Endothelial cell (in vitro differentiated cells): ENCODE measurements at regions not wholly inside any gene's neighbourhood (a gene's known extent, or its start where the extent isn't known, plus 50 kb on each side); places are given as distances from the start of the nearest gene placed in this dataset.

Experiments used
- DNase-seq: peaks from one replicate; pipeline ENCODE4 v3.0.0; 2021; ENCODE audit warnings: low spot score
- H3K27ac Mint-ChIP-seq: one replicate; pipeline ENCODE4 v1.8.0; 2021; ENCODE audit warnings: mixed read lengths, inconsistent platforms; ENCODE audit not compliant: unreplicated experiment
- H3K27me3 Mint-ChIP-seq: one replicate; pipeline ENCODE4 v1.8.0; 2021; ENCODE audit warnings: mild to moderate bottlenecking, moderate library complexity, mixed read lengths, inconsistent platforms; ENCODE audit not compliant: unreplicated experiment
- H3K36me3 Mint-ChIP-seq: one replicate; pipeline ENCODE4 v1.8.0; 2021; ENCODE audit warnings: mild to moderate bottlenecking, low read depth, mixed read lengths, inconsistent platforms; ENCODE audit not compliant: unreplicated experiment
- H3K4me1 Mint-ChIP-seq: one replicate; pipeline ENCODE4 v1.8.0; 2021; ENCODE audit warnings: mild to moderate bottlenecking, mixed read lengths, inconsistent platforms; ENCODE audit not compliant: unreplicated experiment
- H3K4me3 Mint-ChIP-seq: one replicate; pipeline ENCODE4 v1.8.0; 2021; ENCODE audit warnings: mild to moderate bottlenecking, mixed read lengths, inconsistent platforms; ENCODE audit not compliant: unreplicated experiment
- H3K9me3 Mint-ChIP-seq: one replicate; pipeline ENCODE4 v1.8.0; 2021; ENCODE audit warnings: mixed read lengths, inconsistent platforms; ENCODE audit not compliant: unreplicated experiment
- TF ChIP-seq, protein P1 (sequence below): fragments of 200-600 bp; sonication (generic); IDR thresholded peaks from one replicate; pipeline ENCODE4 v1.5.0; 2021; ENCODE audit warnings: antibody characterized with exemption; ENCODE audit not compliant: unreplicated experiment

DNA sequence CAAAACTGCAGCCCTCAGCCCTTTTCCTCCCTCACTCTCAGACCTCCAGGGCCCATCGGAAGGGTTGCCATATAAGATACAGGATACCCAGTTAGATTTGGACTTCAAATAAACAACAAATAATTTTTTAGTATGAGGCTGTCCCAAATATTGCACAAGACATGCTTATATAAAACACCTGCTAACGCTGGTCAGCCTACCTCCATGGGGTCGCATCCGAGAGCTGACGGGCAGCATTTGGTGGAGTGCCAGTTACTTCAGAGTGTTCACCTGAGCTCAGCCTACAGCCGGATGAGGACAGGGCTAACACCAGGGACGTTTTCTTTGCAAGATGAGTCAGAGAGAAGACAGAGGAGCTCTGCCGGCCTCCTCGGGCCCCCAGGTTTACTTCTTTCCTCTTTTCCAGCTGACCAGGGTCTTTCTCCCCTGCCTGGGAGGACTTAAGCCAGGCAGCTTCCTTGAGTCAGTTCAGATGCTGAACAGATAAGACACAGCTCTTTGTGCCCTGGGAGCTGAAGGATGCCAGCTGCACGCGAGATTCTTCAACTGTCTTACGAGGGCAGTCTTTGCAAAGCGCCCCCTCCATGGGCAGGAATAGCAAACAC lies 141.2 kb upstream of the KCNG1 start:
- Mint-ChIP-seq H3K4me1 (peaks cover 3% of the 10 kb centered on the region), H3K9me3 (no peaks in the 10 kb centered on the region), H3K36me3 (no peaks in the 10 kb centered on the region), H3K4me3 (no peak overlapping the region), H3K27ac (no peak overlapping the region), H3K27me3 (no peaks in the 10 kb centered on the region)
- TF ChIP-seq, protein P1, sequence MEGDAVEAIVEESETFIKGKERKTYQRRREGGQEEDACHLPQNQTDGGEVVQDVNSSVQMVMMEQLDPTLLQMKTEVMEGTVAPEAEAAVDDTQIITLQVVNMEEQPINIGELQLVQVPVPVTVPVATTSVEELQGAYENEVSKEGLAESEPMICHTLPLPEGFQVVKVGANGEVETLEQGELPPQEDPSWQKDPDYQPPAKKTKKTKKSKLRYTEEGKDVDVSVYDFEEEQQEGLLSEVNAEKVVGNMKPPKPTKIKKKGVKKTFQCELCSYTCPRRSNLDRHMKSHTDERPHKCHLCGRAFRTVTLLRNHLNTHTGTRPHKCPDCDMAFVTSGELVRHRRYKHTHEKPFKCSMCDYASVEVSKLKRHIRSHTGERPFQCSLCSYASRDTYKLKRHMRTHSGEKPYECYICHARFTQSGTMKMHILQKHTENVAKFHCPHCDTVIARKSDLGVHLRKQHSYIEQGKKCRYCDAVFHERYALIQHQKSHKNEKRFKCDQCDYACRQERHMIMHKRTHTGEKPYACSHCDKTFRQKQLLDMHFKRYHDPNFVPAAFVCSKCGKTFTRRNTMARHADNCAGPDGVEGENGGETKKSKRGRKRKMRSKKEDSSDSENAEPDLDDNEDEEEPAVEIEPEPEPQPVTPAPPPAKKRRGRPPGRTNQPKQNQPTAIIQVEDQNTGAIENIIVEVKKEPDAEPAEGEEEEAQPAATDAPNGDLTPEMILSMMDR = no peak
- DNase-seq = no peak

DNA sequence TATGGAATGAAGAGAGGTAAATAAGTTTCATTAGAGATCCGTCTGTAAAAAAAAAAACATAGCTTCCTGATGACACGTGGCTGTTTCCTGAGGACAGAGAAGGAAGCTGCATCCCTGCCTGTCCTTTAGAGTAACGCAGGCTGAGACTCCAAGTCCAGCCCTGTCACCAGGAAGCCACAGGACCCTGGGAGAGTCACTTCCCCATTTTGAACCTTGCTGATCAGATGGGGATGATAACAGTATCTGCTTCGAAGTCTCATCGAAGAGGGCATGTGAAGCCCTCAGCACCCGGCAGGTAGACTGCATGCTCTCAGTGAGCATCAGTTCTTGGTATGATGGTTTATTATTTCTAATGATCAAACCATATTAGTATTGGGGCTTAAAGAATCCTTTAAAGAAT lies 139.1 kb upstream of the KCNG1 start:
- no peak overlapping the region for H3K27ac Mint-ChIP-seq
- DNase-seq = no peak
- TF ChIP-seq, protein P1 = no peak

DNA sequence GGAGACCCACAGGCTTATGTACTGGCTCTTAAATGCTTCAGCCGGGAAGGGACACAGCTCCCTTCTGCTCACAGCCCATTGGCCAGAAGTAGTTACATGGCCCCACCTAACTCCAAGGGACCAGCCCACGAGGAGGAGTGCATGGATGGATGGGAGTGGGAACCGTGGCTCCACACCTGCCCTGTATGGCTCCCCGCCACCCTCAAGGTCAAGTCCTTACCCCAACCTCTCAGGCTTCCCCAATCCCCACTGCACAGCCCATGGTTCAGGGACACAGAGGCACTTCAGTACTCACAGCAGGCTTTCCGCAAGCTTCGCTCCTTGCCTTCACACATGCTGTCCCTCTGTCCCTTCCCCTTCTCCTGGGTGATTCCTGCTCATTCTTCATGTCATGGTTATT lies 137.9 kb upstream of the KCNG1 start:
- H3K27me3 Mint-ChIP-seq = no peaks in the 10 kb centered on the region
- peaks cover 15% of the 10 kb centered on the region for H3K4me1 Mint-ChIP-seq
- no peak overlapping the region for H3K4me3 Mint-ChIP-seq
- no peak overlapping the region for H3K27ac Mint-ChIP-seq
- no peaks in the 10 kb centered on the region for H3K9me3 Mint-ChIP-seq
- no peaks in the 10 kb centered on the region for H3K36me3 Mint-ChIP-seq
- DNase-seq = no peak
- TF ChIP-seq, protein P1 = no peak

More for the DNA sequence above, 139.1 kb upstream of the KCNG1 start:
- Mint-ChIP-seq H3K9me3 (no peaks in the 10 kb centered on the region), H3K4me3 (no peak overlapping the region), H3K27me3 (no peaks in the 10 kb centered on the region), H3K4me1 (peaks cover 3% of the 10 kb centered on the region), H3K36me3 (no peaks in the 10 kb centered on the region)

DNA sequence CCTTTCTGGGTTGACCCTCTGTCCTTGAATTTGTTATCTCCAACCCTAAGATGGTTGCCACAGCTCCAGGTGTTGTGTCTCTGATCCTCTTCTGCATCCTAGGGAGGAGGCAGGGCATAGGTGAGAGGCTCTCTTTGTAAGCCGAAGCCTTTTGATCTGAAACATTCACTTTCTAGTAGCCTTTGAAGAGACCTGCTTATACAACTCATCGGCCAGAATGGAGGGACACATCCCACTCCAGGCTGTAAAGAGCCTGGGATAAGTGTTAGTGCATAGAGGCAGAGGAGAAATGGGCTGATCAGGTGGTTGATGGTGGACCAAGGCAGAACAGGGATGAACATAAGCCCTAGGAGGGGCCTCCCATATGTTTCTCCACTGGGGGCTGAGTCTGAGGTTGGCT lies 137.1 kb upstream of the KCNG1 start:
- TF ChIP-seq, protein P1 = no peak
- Mint-ChIP-seq H3K36me3 (no peaks in the 10 kb centered on the region), H3K4me1 (peaks cover 23% of the 10 kb centered on the region), H3K27ac (no peak overlapping the region), H3K4me3 (no peak overlapping the region), H3K9me3 (no peaks in the 10 kb centered on the region), H3K27me3 (no peaks in the 10 kb centered on the region)
- DNase-seq = no peak

DNA sequence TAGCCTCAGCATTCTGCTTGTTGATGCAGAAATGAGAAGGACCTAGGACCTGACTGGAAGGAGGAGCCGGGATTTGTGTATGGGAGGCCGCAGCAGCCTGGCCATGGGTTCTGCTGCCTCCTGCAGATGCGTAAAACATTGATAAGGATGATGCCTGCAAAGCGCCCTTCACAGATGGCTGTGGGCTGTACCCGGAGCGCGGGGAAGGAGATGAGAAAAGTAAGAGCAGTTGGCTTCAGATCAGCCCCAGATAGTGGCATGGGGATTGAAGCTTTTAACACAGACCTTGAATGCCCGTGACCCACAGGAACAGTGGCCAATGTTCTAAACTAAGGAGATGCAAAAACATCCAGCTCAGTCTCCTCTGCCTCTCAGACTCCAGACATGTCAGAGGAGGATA lies 136.4 kb upstream of the KCNG1 start:
- no peaks in the 10 kb centered on the region for H3K9me3 Mint-ChIP-seq
- no peak overlapping the region for H3K27ac Mint-ChIP-seq
- DNase-seq = no peak

More for the DNA sequence above, 136.4 kb upstream of the KCNG1 start:
- Mint-ChIP-seq H3K4me3 (no peak overlapping the region), H3K4me1 (peaks cover 25% of the 10 kb centered on the region), H3K27me3 (no peaks in the 10 kb centered on the region), H3K36me3 (no peaks in the 10 kb centered on the region)
- TF ChIP-seq, protein P1 = no peak
